CD4-positive, alpha-beta T cell treated with Interleukin-12 subunit alpha and Interleukin-12 subunit beta, for 1 hour (primary cell): ENCODE measurements at regions not wholly inside any gene's neighbourhood (a gene's known extent, or its start where the extent isn't known, plus 50 kb on each side); places are given as distances from the start of the nearest gene placed in this dataset.

ENCODE experiments used
- DNase-seq: peaks from one replicate; pipeline ENCODE4 v3.0.0-alpha.2; 2020

DNA sequence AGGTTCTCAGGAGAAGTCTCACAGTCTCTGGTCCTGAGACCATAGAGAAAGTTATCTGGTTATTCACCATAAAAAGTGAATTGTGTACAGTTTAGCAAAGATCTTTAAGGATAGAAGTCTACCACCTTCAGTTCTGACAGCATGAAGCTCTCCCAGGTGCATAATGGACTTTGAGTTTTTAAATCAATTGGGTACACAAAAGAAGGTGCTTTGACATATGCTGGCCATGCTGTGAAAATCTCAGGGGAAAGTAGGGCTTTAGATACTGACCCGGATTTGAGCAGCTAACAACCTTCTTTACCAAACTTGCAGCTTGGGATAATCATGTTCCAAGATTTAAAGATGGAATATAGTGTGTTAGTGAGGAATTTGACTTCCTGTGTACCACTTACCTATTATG, 264.2 kb downstream of the ZSWIM6 start:
- no peak for DNase-seq

- no peak for DNase-seq
Observed at GRCh38 chr5:61597684-61598083, 265.6 kb downstream of the ZSWIM6 start.

- DNase-seq, result no peak
Observed at GRCh38 chr5:61598126-61598525, 266.1 kb downstream of the ZSWIM6 start.

- no peak for DNase-seq
Observed at GRCh38 chr5:61599370-61600122, 267.5 kb downstream of the ZSWIM6 start.

- no peak for DNase-seq
Observed at GRCh38 chr5:61600123-61600444, 268.0 kb downstream of the ZSWIM6 start.

DNA sequence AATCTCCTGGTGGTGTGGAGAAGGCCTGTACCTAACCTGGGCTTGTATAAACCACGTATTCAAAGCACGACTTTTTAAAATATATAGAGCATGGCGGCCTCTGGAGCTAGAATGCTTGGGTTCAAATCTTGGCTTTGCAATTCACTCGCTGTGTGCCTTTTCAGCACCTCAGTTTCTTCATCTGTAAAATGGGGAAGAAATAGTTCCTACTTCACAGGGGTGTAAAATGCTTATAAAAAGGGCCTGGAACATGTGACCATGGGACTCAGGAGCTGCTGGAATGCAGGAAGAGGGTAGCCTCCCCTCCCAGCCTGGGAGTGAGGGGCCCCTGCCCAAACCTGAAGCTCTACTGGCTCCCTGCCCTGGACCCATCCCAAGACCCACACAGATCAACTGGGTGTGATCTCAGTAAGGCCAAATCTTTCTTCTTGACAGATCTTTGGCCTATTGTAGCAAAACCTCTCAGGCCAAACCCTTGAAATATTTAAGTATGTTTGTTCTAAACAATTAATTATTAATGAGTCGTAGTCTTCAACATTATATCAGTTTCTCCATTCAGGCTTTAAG, 269.0 kb downstream of the ZSWIM6 start:
- DNase-seq, result no peak

- no peak for DNase-seq
Observed at GRCh38 chr5:61603211-61603908, 271.3 kb downstream of the ZSWIM6 start.

GRCh38 chr5:61604076-61605025, 272.3 kb downstream of the ZSWIM6 start:
- no peak for DNase-seq

DNA sequence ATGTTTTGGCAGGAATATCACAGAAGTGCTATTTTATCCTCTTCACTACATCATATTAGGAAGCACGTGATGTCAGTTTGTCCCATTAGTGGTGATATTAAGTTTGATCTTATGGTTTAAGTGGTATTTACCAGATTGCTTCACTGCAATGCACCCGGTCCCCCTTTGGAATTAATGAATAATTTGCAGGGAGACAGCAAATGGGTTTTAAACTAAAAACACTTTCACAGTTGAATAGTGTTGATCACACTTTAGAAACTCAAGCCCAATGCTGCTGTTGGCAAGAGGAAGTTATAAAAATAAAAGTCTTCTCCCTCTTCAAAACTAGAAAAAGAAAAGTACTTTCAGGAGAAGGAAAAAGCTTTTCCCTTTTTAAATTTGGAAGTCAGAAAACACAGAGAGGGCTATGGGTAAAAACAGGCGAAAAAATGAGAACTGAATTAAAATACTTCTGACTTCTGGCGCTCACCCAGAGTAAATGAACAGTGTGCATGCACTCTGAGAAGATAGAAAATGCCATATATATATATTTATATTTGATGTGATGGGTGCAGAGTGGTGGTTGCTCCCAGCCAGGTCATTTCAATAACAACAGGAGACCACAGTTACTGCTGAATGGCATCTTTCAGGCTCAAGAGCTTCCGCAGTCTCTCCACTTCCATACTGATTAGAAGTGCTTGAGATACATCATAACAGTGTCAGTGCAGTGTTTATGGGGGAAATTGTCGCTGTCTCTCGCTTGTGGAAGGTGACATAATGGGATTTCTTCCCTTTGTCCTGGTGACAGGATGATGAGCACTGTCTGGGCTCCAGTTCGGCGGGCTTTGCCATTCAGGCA, 278.0 kb downstream of the ZSWIM6 start:
- DNase-seq, result no peak

DNA sequence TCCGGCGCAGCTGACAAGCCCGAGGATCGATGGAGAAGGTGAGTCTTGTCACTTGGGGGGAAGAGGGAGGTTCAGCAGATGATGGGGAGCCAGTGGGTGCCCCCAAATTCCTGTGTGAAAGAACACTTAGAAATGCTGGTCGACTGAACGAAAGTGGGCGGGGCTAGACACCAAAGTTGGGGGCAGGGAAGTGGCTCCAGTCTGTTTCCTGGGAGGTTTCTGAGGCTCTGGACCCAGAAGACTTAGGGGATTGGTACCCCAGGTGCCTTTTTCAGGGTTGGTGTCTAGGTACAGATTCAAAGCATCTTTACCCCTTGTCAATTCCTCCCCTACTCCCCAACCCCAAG, 278.6 kb downstream of the ZSWIM6 start:
- DNase-seq, result no peak

- DNase-seq, result no peak
Observed at GRCh38 chr5:61612431-61612830, 280.4 kb downstream of the ZSWIM6 start.

GRCh38 chr5:61613679-61614078, 281.6 kb downstream of the ZSWIM6 start:
- DNase-seq, result no peak

GRCh38 chr5:61614606-61615005, 282.5 kb downstream of the ZSWIM6 start:
- DNase-seq, result no peak

DNA sequence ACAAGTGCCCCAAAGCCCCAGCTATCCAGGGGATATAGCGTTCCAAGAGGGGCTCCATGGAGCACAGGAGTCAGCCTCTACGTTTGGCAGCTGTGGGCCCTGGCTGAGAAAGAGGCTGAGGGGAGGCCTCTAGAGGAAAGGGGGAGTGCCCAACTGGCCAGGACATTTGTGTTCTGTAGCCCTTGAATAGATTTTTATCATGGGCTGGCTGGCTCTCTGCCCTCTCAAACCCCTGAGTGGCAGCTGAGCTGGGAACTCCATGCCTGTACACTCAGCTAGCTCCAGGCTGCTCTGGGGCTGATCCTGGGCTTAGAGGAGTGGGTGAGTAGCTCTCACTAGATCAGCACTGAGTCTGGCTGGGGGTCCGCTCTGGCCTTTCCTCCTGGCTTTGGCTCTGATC, 285.0 kb downstream of the ZSWIM6 start:
- DNase-seq, result no peak

- DNase-seq, result no peak
Observed at GRCh38 chr5:61617995-61618525, 286.0 kb downstream of the ZSWIM6 start.

DNA sequence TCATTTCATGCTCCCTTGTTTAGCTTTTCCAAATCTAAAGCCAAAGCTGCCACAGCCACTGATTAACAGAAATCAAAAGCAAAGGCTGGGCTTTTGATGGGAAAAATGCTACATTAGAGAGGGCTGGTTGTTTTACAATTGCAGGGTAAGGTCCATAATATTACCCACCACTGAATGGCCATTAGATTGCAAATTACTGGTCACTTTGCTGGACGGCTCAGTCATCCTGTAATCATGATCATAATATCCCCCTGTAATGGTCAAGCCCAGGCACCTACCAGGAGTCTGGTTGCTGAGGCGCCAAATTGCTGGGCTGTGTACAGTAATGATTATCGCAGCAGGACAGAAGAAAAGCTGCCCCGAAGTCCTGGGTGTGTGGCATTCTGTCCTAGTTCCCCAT, 286.5 kb downstream of the ZSWIM6 start:
- no peak for DNase-seq

- DNase-seq, result no peak
Observed at GRCh38 chr5:61619289-61619688, 287.2 kb downstream of the ZSWIM6 start.

DNA sequence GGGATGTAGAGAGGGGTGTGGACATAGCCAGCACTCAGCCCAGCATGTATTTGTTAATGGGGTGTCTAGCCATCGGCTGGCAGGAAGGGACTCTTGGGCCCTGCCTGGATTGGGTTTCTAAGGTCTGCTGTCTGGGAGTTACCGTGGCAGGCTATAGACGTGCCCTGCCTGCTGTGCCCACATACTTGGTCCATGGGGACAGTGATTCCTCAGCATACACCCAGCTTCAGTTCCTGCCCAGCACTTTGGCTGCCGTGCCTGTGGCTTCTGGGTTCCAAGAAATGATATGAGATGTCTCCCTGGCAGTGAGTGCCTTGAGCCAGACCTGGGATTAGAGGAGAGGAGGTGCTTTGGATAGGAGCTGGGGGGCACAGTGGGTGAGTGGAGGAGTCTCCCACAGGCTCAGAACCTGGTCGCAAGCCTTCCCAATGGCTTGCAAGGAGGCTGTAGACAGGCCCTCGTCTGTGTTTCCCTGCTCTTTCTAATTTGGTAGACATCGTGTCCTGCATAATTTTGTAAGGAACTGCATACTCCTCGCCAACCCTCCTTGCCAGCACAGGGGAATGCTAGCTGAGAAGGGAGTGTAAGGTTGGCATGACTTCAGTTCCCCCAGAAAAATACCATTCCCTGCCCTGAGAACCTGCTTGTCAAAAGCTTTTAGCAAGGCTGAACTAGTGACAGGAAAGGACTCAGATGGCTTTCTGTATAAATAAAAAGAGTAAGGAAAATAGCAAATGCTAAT, 287.9 kb downstream of the ZSWIM6 start:
- DNase-seq, result no peak

GRCh38 chr5:61620699-61621182, 288.7 kb downstream of the ZSWIM6 start:
- DNase-seq, result no peak

- DNase-seq, result no peak
Observed at GRCh38 chr5:61621202-61621650, 289.2 kb downstream of the ZSWIM6 start.

DNA sequence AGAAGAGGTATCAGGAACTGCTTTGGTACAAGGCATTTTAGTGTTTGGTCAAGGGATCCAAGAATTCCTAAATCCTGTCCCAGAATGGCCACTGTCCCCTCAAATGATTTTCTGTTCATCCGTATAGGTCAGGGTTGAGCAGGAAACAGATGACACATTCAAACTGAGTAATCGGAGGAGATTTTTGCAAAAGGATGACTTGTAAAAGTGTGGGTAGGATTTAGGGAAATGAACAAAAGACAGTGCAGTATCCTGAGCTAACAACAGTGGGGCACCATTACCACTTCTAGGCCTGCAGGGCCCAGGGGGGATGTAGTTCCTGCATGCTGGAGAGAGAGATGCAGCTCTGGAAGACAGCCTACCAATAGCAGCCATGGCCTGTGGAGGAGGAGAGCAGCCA, 290.1 kb downstream of the ZSWIM6 start:
- DNase-seq, result no peak
